Gastroesophageal sphincter (tissue), 3 donors: ENCODE measurements at regions not wholly inside any gene's neighbourhood (a gene's known extent, or its start where the extent isn't known, plus 50 kb on each side); places are given as distances from the start of the nearest gene placed in this dataset.

Experiments
- POLR2A ChIP-seq, 2 donors: fragments of 450-650 bp; IDR thresholded peaks; one replicate each; pipeline ENCODE4 v1.6.1; 2017; ENCODE audit warnings: antibody characterized with exemption in 2 of 2, mild to moderate bottlenecking in 2 of 2, moderate library complexity in 1 of 2
- TF ChIP-seq, protein P1 (sequence below), 4 experiments: fragments of 200-600 bp in 2 of 4; fragments of 450-650 bp in 2 of 4; sonication (generic) in 1 of 4; IDR thresholded peaks; one replicate each; pipeline ENCODE4 v1.5.1; 2017 to 2019; ENCODE audit warnings: antibody characterized with exemption in 4 of 4, mild to moderate bottlenecking in 2 of 4, moderate library complexity in 2 of 4

DNA sequence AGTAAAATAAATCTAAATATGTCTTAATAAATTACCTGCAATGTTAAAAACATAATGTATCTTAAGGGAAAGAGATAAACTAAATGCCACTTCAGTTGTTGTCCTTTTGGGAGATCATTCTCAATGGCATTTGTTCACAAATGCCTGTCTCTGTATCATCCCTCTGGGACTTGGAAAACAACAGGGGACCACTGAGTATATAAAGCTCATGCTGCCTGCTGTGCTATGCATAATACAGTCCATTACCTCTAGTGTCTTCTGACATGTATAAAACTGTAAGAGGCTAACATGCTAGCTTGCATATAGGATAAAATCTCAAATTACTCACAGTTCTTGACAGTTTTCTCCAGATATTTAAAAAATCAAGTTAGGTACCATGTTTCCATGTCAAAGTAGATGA, 503.9 kb downstream of the PDHA2 start:
- TF ChIP-seq, protein P1, sequence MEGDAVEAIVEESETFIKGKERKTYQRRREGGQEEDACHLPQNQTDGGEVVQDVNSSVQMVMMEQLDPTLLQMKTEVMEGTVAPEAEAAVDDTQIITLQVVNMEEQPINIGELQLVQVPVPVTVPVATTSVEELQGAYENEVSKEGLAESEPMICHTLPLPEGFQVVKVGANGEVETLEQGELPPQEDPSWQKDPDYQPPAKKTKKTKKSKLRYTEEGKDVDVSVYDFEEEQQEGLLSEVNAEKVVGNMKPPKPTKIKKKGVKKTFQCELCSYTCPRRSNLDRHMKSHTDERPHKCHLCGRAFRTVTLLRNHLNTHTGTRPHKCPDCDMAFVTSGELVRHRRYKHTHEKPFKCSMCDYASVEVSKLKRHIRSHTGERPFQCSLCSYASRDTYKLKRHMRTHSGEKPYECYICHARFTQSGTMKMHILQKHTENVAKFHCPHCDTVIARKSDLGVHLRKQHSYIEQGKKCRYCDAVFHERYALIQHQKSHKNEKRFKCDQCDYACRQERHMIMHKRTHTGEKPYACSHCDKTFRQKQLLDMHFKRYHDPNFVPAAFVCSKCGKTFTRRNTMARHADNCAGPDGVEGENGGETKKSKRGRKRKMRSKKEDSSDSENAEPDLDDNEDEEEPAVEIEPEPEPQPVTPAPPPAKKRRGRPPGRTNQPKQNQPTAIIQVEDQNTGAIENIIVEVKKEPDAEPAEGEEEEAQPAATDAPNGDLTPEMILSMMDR (IDR thresholded peaks at IDR 0.05) = no peak
- no peak for TF ChIP-seq POLR2A (IDR thresholded peaks at IDR 0.05)
